PC-3 (cell line): ENCODE measurements at regions not wholly inside any gene's neighbourhood (a gene's known extent, or its start where the extent isn't known, plus 50 kb on each side); places are given as distances from the start of the nearest gene placed in this dataset.

Experiments
- EZH2 ChIP-seq: fragments of 300-600 bp; sonication (generic); IDR thresholded peaks from one replicate; pipeline ENCODE4 v1.6.1; 2017; ENCODE audit warnings: antibody characterized with exemption, mild to moderate bottlenecking, low read length; ENCODE audit not compliant: unreplicated experiment
- EZH2phosphoT487 ChIP-seq: fragments of 300-600 bp; sonication (generic); IDR thresholded peaks from 2 replicates; pipeline ENCODE4 v1.6.1; 2018; ENCODE audit warnings: mild to moderate bottlenecking, antibody characterized with exemption, low read length, borderline replicate concordance
- TF ChIP-seq, protein P1 (sequence below): fragments of 300-600 bp; sonication (generic); conservative IDR thresholded peaks from 2 replicates; pipeline ENCODE4 v1.5.1; 2017; ENCODE audit warnings: antibody characterized with exemption, low read depth, mild to moderate bottlenecking, low read length

GRCh38 chr5:128904805-128905567 lies 60.3 kb upstream of the SLC27A6 start:
- TF ChIP-seq, protein P1, sequence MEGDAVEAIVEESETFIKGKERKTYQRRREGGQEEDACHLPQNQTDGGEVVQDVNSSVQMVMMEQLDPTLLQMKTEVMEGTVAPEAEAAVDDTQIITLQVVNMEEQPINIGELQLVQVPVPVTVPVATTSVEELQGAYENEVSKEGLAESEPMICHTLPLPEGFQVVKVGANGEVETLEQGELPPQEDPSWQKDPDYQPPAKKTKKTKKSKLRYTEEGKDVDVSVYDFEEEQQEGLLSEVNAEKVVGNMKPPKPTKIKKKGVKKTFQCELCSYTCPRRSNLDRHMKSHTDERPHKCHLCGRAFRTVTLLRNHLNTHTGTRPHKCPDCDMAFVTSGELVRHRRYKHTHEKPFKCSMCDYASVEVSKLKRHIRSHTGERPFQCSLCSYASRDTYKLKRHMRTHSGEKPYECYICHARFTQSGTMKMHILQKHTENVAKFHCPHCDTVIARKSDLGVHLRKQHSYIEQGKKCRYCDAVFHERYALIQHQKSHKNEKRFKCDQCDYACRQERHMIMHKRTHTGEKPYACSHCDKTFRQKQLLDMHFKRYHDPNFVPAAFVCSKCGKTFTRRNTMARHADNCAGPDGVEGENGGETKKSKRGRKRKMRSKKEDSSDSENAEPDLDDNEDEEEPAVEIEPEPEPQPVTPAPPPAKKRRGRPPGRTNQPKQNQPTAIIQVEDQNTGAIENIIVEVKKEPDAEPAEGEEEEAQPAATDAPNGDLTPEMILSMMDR = no peak
- TF ChIP-seq EZH2 = no peak
- TF ChIP-seq EZH2phosphoT487 = no peak
